K562 (cell line): ENCODE measurements at regions not wholly inside any gene's neighbourhood (a gene's known extent, or its start where the extent isn't known, plus 50 kb on each side); places are given as distances from the start of the nearest gene placed in this dataset.

ENCODE experiments used
- ATAC-seq: fragments of 200-7000 bp; cut with Tn5 transposase; 3 replicates; pipeline ENCODE4 v1.9.1; 2020; ENCODE audit warnings: moderate library complexity
- BruUV-seq: library from RNA; stranded (reverse); fragments of 400-500 nt; replicated peaks from 2 replicates; lab custom pipeline; 2021; lab: Mats Ljungman, UMichigan
- CTCF ChIA-PET: fragments of 300-600 bp; formaldehyde crosslinking; extraction: SDS; loops from one replicate; lab custom pipeline; 2021; ENCODE audit warnings: low intra/inter-chr PET ratio; lab: Yijun Ruan, JAX
- POLR2A ChIA-PET: fragments of 300-600, 350-650 bp; sonication (Branson Sonifier 250); formaldehyde crosslinking; extraction: SDS; loops from one replicate; lab custom pipeline; 2021; ENCODE audit warnings: antibody characterized with exemption, inconsistent platforms; lab: Yijun Ruan, JAX
- DNase-seq, 4 experiments: peaks; one replicate each; pipeline versions ENCODE4 v3.0.0 to v3.0.0-alpha.2; 2011 to 2018; ENCODE audit warnings: low spot score in 3 of 4, mixed read lengths in 3 of 4; ENCODE audit errors: extremely low read depth in 1 of 4
- FAIRE-seq: peaks from 2 replicates; lab custom pipeline; 2011; peaks lifted over from hg19 to GRCh38; lab: Jason Lieb, UNC
- H2AFZ ChIP-seq: 2 replicates; pipeline ENCODE4 v1.6.0; 2011; ENCODE audit warnings: low read depth, low read length, control low read depth, inconsistent platforms
- H3K27ac ChIP-seq: fragments of 200-600 bp; 3 replicates; pipeline ENCODE4 v1.8.0; 2011; ENCODE audit warnings: low read depth, mild to moderate bottlenecking, control low read depth, inconsistent platforms, low read length, moderate library complexity, mixed read lengths; ENCODE audit errors: extremely low read depth
- H3K27me3 ChIP-seq, 2 experiments: fragments of 300-600 bp in 1 of 2; 2 replicates in 1 of 2; 3 replicates in 1 of 2; pipeline versions ENCODE4 v1.6.0 to v1.8.0; 2011; ENCODE audit warnings: inconsistent platforms in 2 of 2, low read length in 2 of 2, mild to moderate bottlenecking in 1 of 2, mixed read lengths in 1 of 2, moderate library complexity in 1 of 2; ENCODE audit not compliant: control insufficient read depth in 2 of 2, insufficient read depth in 2 of 2
- H3K36me3 ChIP-seq: fragments of 300-600 bp; 3 replicates; pipeline ENCODE4 v1.8.0; 2011; ENCODE audit warnings: mild to moderate bottlenecking, low read length, inconsistent platforms; ENCODE audit not compliant: control insufficient read depth, insufficient read depth
- H3K4me1 ChIP-seq, 2 experiments: fragments of 200-600 bp in 1 of 2; replicated peaks in 1 of 2; 2 replicates in 1 of 2; 3 replicates in 1 of 2; pipeline versions ENCODE4 v1.5.1 to v1.8.0; 2011; ENCODE audit warnings: inconsistent platforms in 2 of 2, low read length in 2 of 2, mild to moderate bottlenecking in 1 of 2, mixed read lengths in 1 of 2, moderate library complexity in 1 of 2; ENCODE audit not compliant: control insufficient read depth in 2 of 2, insufficient read depth in 2 of 2
- H3K4me2 ChIP-seq: 2 replicates; pipeline ENCODE4 v1.6.1; 2011; ENCODE audit warnings: low read length, control low read depth, inconsistent platforms, mixed read lengths; ENCODE audit not compliant: insufficient read depth
- H3K4me3 ChIP-seq: fragments of 200-600 bp; sonication (generic), shearing (Covaris generic); 2 replicates; pipeline ENCODE4 v1.5.1; 2016; ENCODE audit warnings: control low read depth, inconsistent platforms
- H3K79me2 ChIP-seq: fragments of 200-600 bp; 3 replicates; pipeline ENCODE4 v1.8.0; 2011; ENCODE audit warnings: low read length, inconsistent platforms; ENCODE audit not compliant: control insufficient read depth, insufficient read depth
- H3K9ac ChIP-seq, 2 experiments: 2 replicates each; pipeline versions ENCODE4 v1.6.0 to v1.6.1; 2011; ENCODE audit warnings: low read depth in 2 of 2, low read length in 2 of 2, control low read depth in 1 of 2, inconsistent platforms in 1 of 2, mild to moderate bottlenecking in 1 of 2, mixed read lengths in 1 of 2; ENCODE audit not compliant: insufficient read depth in 1 of 2
- H3K9me1 ChIP-seq: one replicate; pipeline ENCODE4 v1.6.0; 2011; ENCODE audit warnings: inconsistent platforms, mild to moderate bottlenecking, low read length, moderate library complexity; ENCODE audit not compliant: control insufficient read depth, insufficient read depth
- H3K9me3 ChIP-seq: replicated peaks from 2 replicates; pipeline ENCODE4 v1.5.1; 2011; ENCODE audit warnings: low read depth, low read length, inconsistent platforms; ENCODE audit not compliant: control insufficient read depth, insufficient read depth
- H4K20me1 ChIP-seq: replicated peaks from 2 replicates; pipeline ENCODE4 v1.6.1; 2011; ENCODE audit warnings: low read length, inconsistent platforms, mixed read lengths; ENCODE audit not compliant: control insufficient read depth, insufficient read depth
- AFF4 ChIP-seq: sonication (generic); formaldehyde crosslinking; IDR thresholded peaks from 2 replicates; pipeline ENCODE4 v1.8.0; 2023; ENCODE audit warnings: mild to moderate bottlenecking, missing genetic modification reagents
- EZH2 ChIP-seq: IDR thresholded peaks from 2 replicates; pipeline ENCODE4 v1.6.1; 2012; ENCODE audit warnings: low read depth, mild to moderate bottlenecking, inconsistent platforms, low read length, borderline replicate concordance
- HNRNPLL ChIP-seq: fragments of 200-400 bp; formaldehyde crosslinking; IDR thresholded peaks from 2 replicates; pipeline ENCODE4 v1.6.1; 2017; ENCODE audit warnings: low read length, low read depth, mild to moderate bottlenecking; ENCODE audit not compliant: poor library complexity, severe bottlenecking
- KAT2B ChIP-seq: IDR thresholded peaks from one replicate; pipeline ENCODE4 v1.6.1; 2012; ENCODE audit warnings: low read depth, mild to moderate bottlenecking, control low read depth, inconsistent platforms, low read length, moderate library complexity
- NFYB ChIP-seq: IDR thresholded peaks from 2 replicates; pipeline ENCODE4 v1.6.1; 2011; ENCODE audit warnings: mild to moderate bottlenecking, moderate library complexity; ENCODE audit not compliant: insufficient read length; ENCODE audit errors: extremely low read depth
- PHTF2 ChIP-seq: fragments of 250-450 bp; sonication (Bioruptor Pico); IDR thresholded peaks from 2 replicates; pipeline ENCODE4 v1.5.0; 2021; ENCODE audit warnings: mild to moderate bottlenecking
- POLR3A ChIP-seq: IDR thresholded peaks from 2 replicates; pipeline ENCODE4 v1.6.1; 2011; ENCODE audit warnings: borderline replicate concordance, mild to moderate bottlenecking, moderate library complexity; ENCODE audit not compliant: insufficient read length, insufficient read depth; ENCODE audit errors: extremely low read depth
- RNF219 ChIP-seq: fragments of 250-450 bp; sonication (Bioruptor Pico); IDR thresholded peaks from 2 replicates; pipeline ENCODE4 v1.5.0; 2022; ENCODE audit warnings: mild to moderate bottlenecking
- ZNF175 ChIP-seq: fragments of 200-800 bp; sonication (Bioruptor generic); IDR thresholded peaks from 2 replicates; pipeline ENCODE4 v1.6.1; 2016; ENCODE audit warnings: low read depth, mild to moderate bottlenecking, missing genetic modification characterization, missing compliant biosample characterization
- ZNF592 ChIP-seq: fragments of 450-650 bp; IDR thresholded peaks from 2 replicates; pipeline ENCODE4 v1.6.1; 2017; ENCODE audit warnings: antibody characterized with exemption, mild to moderate bottlenecking
- ZNF785 ChIP-seq: fragments of 250-450 bp; sonication (Bioruptor Pico); IDR thresholded peaks from 2 replicates; pipeline ENCODE4 v1.4.0; 2020; ENCODE audit warnings: mild to moderate bottlenecking
- WGBS: fragments of 100-300 bp; shearing (Covaris generic); methylation state at CpG from one replicate; pipeline ENCODE4 v1.1.6; 2016; ENCODE audit warnings: low coverage, mixed read lengths; ENCODE audit not compliant: insufficient coverage; ENCODE audit errors: missing lambda C conversion rate; 5-methylcytosine and 5-hydroxymethylcytosine counted together
- in situ Hi-C: fragments of 300-500 bp; cut with MboI; formaldehyde crosslinking; loops from 4 replicates; pipeline ENCODE4 v1.15.0; 2018; ENCODE audit warnings: inconsistent platforms, mixed read lengths
- intact Hi-C: fragments of 100-400 bp; cut with micrococcal nuclease; formaldehyde crosslinking; loops from 2 replicates; pipeline ENCODE4 v1.14.2; 2022

GRCh38 chr14:51490205-51490604 is 161.5 kb upstream of the FRMD6 start:
- no peak overlapping the region for H3K4me2 ChIP-seq
- POLR2A ChIA-PET = no interaction called here
- H3K9ac ChIP-seq = no peak overlapping the region
- H3K9me1 ChIP-seq = no peaks in the 10 kb centered on the region
- ATAC-seq (no peak), FAIRE-seq (no peak), DNase-seq (no peak)
- WGBS = 0% methylated on average over 2 of the region's 3 CpGs
- no TSS peak for BruUV-seq
- H3K4me1 ChIP-seq = no peaks in the 10 kb centered on the region
- no peaks in the 10 kb centered on the region for H3K36me3 ChIP-seq
- H3K27ac ChIP-seq = no peak overlapping the region
- in situ Hi-C loops = no loop called here
- H4K20me1 ChIP-seq = no peaks in the 10 kb centered on the region
- no peak overlapping the region for H2AFZ ChIP-seq
- no peaks in the 10 kb centered on the region for H3K9me3 ChIP-seq
- intact Hi-C loops = no loop called here
- H3K79me2 ChIP-seq = no peaks in the 10 kb centered on the region
- CTCF ChIA-PET = no interaction called here
- H3K4me3 ChIP-seq = no peak overlapping the region
- no peaks in the 10 kb centered on the region for H3K27me3 ChIP-seq
- TF ChIP-seq HNRNPLL (no peak), ZNF785 (CRISPR knock-in tag) (no peak), POLR3A (no peak), ZNF175 (CRISPR knock-in tag) (no peak), ZNF592 (no peak), PHTF2 (CRISPR knock-in tag) (no peak), RNF219 (CRISPR knock-in tag) (no peak), EZH2 (no peak), NFYB (no peak), KAT2B (no peak), AFF4 (CRISPR knock-in tag) (no peak)
